ENCODE measurements at regions not wholly inside any gene's neighbourhood (a gene's known extent, or its start where the extent isn't known, plus 50 kb on each side); places are given as distances from the start of the nearest gene placed in this dataset.
A peak's percentile ranks its signal among the peaks of the same experiment; 100 is the strongest.

- H3K27ac Mint-ChIP-seq (ENCODE audit: unreplicated experiment) = no peak overlapping the region
- no peaks in the 10 kb centered on the region for H3K36me3 Mint-ChIP-seq (ENCODE audit: unreplicated experiment)
- no peak for TF ChIP-seq CTCF (IDR thresholded peaks at IDR 0.05)
Observed at GRCh38 chr4:149269835-149270234, 545.8 kb downstream of the IQCM start.

GRCh38 chr4:149266301-149266700, 549.3 kb downstream of the IQCM start:
- H3K4me3 Mint-ChIP-seq (ENCODE audit: unreplicated experiment) = no peak overlapping the region
- H3K36me3 Mint-ChIP-seq (ENCODE audit: unreplicated experiment) = no peaks in the 10 kb centered on the region
- no peak for TF ChIP-seq CTCF (IDR thresholded peaks at IDR 0.05)
- no peaks in the 10 kb centered on the region for H3K9me3 Mint-ChIP-seq (ENCODE audit: unreplicated experiment)
- no peak for DNase-seq (ENCODE audit: extremely low spot score, unreplicated experiment)
- H3K27me3 Mint-ChIP-seq (ENCODE audit: unreplicated experiment) = no peaks in the 10 kb centered on the region
- H3K27ac Mint-ChIP-seq (ENCODE audit: unreplicated experiment) = no peak overlapping the region
- H3K4me1 Mint-ChIP-seq (ENCODE audit: unreplicated experiment) = no peaks in the 10 kb centered on the region

More at GRCh38 chr4:149269835-149270234, 545.8 kb downstream of the IQCM start:
- Mint-ChIP-seq H3K27me3 (ENCODE audit: unreplicated experiment) (no peaks in the 10 kb centered on the region), H3K9me3 (ENCODE audit: unreplicated experiment) (peaks cover 4% of the 10 kb centered on the region), H3K4me3 (ENCODE audit: unreplicated experiment) (no peak overlapping the region), H3K4me1 (ENCODE audit: unreplicated experiment) (no peaks in the 10 kb centered on the region)
- no peak for DNase-seq (ENCODE audit: extremely low spot score, unreplicated experiment)

- Mint-ChIP-seq H3K4me3 (ENCODE audit: unreplicated experiment) (no peak overlapping the region), H3K36me3 (ENCODE audit: unreplicated experiment) (no peaks in the 10 kb centered on the region), H3K27me3 (ENCODE audit: unreplicated experiment) (no peaks in the 10 kb centered on the region), H3K9me3 (ENCODE audit: unreplicated experiment) (no peaks in the 10 kb centered on the region), H3K4me1 (ENCODE audit: unreplicated experiment) (no peaks in the 10 kb centered on the region), H3K27ac (ENCODE audit: unreplicated experiment) (no peak overlapping the region)
- no peak for DNase-seq (ENCODE audit: extremely low spot score, unreplicated experiment)
- no peak for TF ChIP-seq CTCF (IDR thresholded peaks at IDR 0.05)
Observed at GRCh38 chr4:149265645-149266044, 550.0 kb downstream of the IQCM start.

- Mint-ChIP-seq H3K9me3 (ENCODE audit: unreplicated experiment) (no peaks in the 10 kb centered on the region), H3K4me1 (ENCODE audit: unreplicated experiment) (no peaks in the 10 kb centered on the region), H3K4me3 (ENCODE audit: unreplicated experiment) (no peak overlapping the region), H3K36me3 (ENCODE audit: unreplicated experiment) (no peaks in the 10 kb centered on the region), H3K27me3 (ENCODE audit: unreplicated experiment) (no peaks in the 10 kb centered on the region), H3K27ac (ENCODE audit: unreplicated experiment) (no peak overlapping the region)
- peak; percentile 60 for TF ChIP-seq CTCF (IDR thresholded peaks at IDR 0.05)
- no peak for DNase-seq (ENCODE audit: extremely low spot score, unreplicated experiment)
Observed at GRCh38 chr4:149264093-149264733, 551.4 kb downstream of the IQCM start.

- Mint-ChIP-seq H3K27ac (ENCODE audit: unreplicated experiment) (no peak overlapping the region), H3K4me3 (ENCODE audit: unreplicated experiment) (no peak overlapping the region), H3K36me3 (ENCODE audit: unreplicated experiment) (no peaks in the 10 kb centered on the region), H3K4me1 (ENCODE audit: unreplicated experiment) (no peaks in the 10 kb centered on the region), H3K27me3 (ENCODE audit: unreplicated experiment) (no peaks in the 10 kb centered on the region), H3K9me3 (ENCODE audit: unreplicated experiment) (no peaks in the 10 kb centered on the region)
- DNase-seq (ENCODE audit: extremely low spot score, unreplicated experiment) = no peak
- no peak for TF ChIP-seq CTCF (IDR thresholded peaks at IDR 0.05)
Observed at GRCh38 chr4:149248191-149248764, 567.4 kb downstream of the IQCM start.

Data from osteocyte (in vitro differentiated cells).